SU-DHL-6 (cell line): ENCODE measurements at regions not wholly inside any gene's neighbourhood (a gene's known extent, or its start where the extent isn't known, plus 50 kb on each side); places are given as distances from the start of the nearest gene placed in this dataset.

Experiments used
- CTCF ChIP-seq: fragments of 200-600 bp; sonication (generic); IDR thresholded peaks from one replicate; pipeline ENCODE4 v1.5.1; 2017; ENCODE audit warnings: antibody characterized with exemption, mild to moderate bottlenecking, low read length, moderate library complexity; ENCODE audit not compliant: insufficient read depth, poor library complexity, severe bottlenecking
- EZH2phosphoT487 ChIP-seq: fragments of 200-600 bp; sonication (generic), shearing (Covaris generic); conservative IDR thresholded peaks from 2 replicates; pipeline ENCODE4 v1.6.1; 2018; ENCODE audit warnings: mild to moderate bottlenecking, antibody characterized with exemption, low read length, moderate library complexity, mixed read lengths

GRCh38 chr3:107025961-107026360, 351.3 kb upstream of the CCDC54 start:
- TF ChIP-seq CTCF (no peak), EZH2phosphoT487 (no peak)
